Endothelial cell of umbilical vein (primary cell): ENCODE measurements at regions not wholly inside any gene's neighbourhood (a gene's known extent, or its start where the extent isn't known, plus 50 kb on each side); places are given as distances from the start of the nearest gene placed in this dataset.

Source experiments
- BruUV-seq: library from RNA; stranded (reverse); fragments of 400-500 nt; replicated peaks from 2 replicates; lab custom pipeline; 2021; lab: Mats Ljungman, UMichigan
- CTCF ChIA-PET: fragments of 300-600, 350-600 bp; sonication (Branson Sonifier 250); formaldehyde crosslinking; loops from one replicate; lab custom pipeline; 2021; ENCODE audit warnings: antibody characterized with exemption, inconsistent platforms; lab: Charles Lee
- POLR2A ChIA-PET: fragments of 300-600, 350-600 bp; sonication (Branson Sonifier 250); formaldehyde crosslinking; loops from one replicate; lab custom pipeline; 2021; ENCODE audit warnings: antibody characterized with exemption, inconsistent platforms; lab: Charles Lee
- DNase-seq: peaks from one replicate; pipeline ENCODE4 v3.0.0-alpha.2; 2011; ENCODE audit warnings: low read depth, low spot score
- FAIRE-seq: peaks from 2 replicates; lab custom pipeline; 2011; peaks lifted over from hg19 to GRCh38; lab: Jason Lieb, UNC
- H2AFZ ChIP-seq: 2 replicates; pipeline ENCODE4 v1.6.0; 2012; ENCODE audit warnings: low read depth, low read length, control low read depth, inconsistent platforms
- H3K27ac ChIP-seq: 2 replicates; pipeline ENCODE4 v1.5.1; 2011; ENCODE audit warnings: low read depth, mild to moderate bottlenecking, control low read depth, low read length, moderate library complexity; ENCODE audit not compliant: insufficient read depth
- H3K27me3 ChIP-seq, 2 experiments: 2 replicates each; pipeline versions ENCODE4 v1.6.0 to v1.6.1; 2011; ENCODE audit warnings: low read length in 2 of 2, mixed read lengths in 1 of 2; ENCODE audit not compliant: control insufficient read depth in 2 of 2, insufficient read depth in 2 of 2
- H3K36me3 ChIP-seq, 2 experiments: 2 replicates in 1 of 2; 3 replicates in 1 of 2; pipeline ENCODE4 v1.5.1; 2011; ENCODE audit warnings: low read length in 2 of 2, mild to moderate bottlenecking in 1 of 2, moderate library complexity in 1 of 2; ENCODE audit not compliant: control insufficient read depth in 2 of 2, insufficient read depth in 2 of 2; ENCODE audit errors: extremely low read depth in 1 of 2
- H3K4me1 ChIP-seq: 3 replicates; pipeline ENCODE4 v1.5.1; 2011; ENCODE audit warnings: mild to moderate bottlenecking, low read length; ENCODE audit not compliant: control insufficient read depth, insufficient read depth; ENCODE audit errors: extremely low read depth
- H3K4me2 ChIP-seq: 2 replicates; pipeline ENCODE4 v1.6.1; 2011; ENCODE audit warnings: low read length, control low read depth, mixed read lengths; ENCODE audit not compliant: insufficient read depth
- H3K4me3 ChIP-seq, 3 experiments: fragments of 200-600 bp in 1 of 3; sonication (generic), shearing (Covaris generic) in 1 of 3; replicated peaks in 1 of 3; 2 replicates each; pipeline ENCODE4 v1.5.1; 2011 to 2016; ENCODE audit warnings: control low read depth in 3 of 3, low read length in 3 of 3, mild to moderate bottlenecking in 2 of 3, inconsistent platforms in 1 of 3, low read depth in 1 of 3, moderate library complexity in 1 of 3; ENCODE audit not compliant: insufficient read depth in 1 of 3
- H3K79me2 ChIP-seq: 2 replicates; pipeline ENCODE4 v1.6.0; 2012; ENCODE audit warnings: low read length, inconsistent platforms; ENCODE audit not compliant: control insufficient read depth, insufficient read depth
- H3K9ac ChIP-seq: replicated peaks from 2 replicates; pipeline ENCODE3; 2011; ENCODE audit warnings: low read length, control low read depth; ENCODE audit not compliant: insufficient read depth; ENCODE audit errors: extremely low read depth
- H3K9me1 ChIP-seq: replicated peaks from 3 replicates; pipeline ENCODE4 v1.6.0; 2011; ENCODE audit warnings: mild to moderate bottlenecking, low read length; ENCODE audit not compliant: control insufficient read depth, insufficient read depth; ENCODE audit errors: extremely low read depth
- H3K9me3 ChIP-seq: replicated peaks from 2 replicates; pipeline ENCODE4 v1.5.1; 2012; ENCODE audit warnings: low read length, inconsistent platforms; ENCODE audit not compliant: control insufficient read depth, insufficient read depth
- H4K20me1 ChIP-seq: replicated peaks from 2 replicates; pipeline ENCODE3; 2011; ENCODE audit warnings: mild to moderate bottlenecking, low read length; ENCODE audit not compliant: control insufficient read depth, insufficient read depth; ENCODE audit errors: extremely low read depth
- CTCF ChIP-seq, 2 donors: IDR thresholded peaks; 1 replicate in 1 of 2; 2 replicates in 1 of 2; pipeline ENCODE4 v1.5.1; 2011; ENCODE audit warnings: low read length in 2 of 2, mild to moderate bottlenecking in 2 of 2, moderate library complexity in 2 of 2, control low read depth in 1 of 2, inconsistent platforms in 1 of 2, low read depth in 1 of 2; ENCODE audit not compliant: insufficient read depth in 1 of 2; ENCODE audit errors: extremely low read depth in 1 of 2
- EZH2 ChIP-seq: IDR thresholded peaks from 2 replicates; pipeline ENCODE4 v1.6.1; 2012; ENCODE audit warnings: borderline replicate concordance, low read depth, mild to moderate bottlenecking, moderate library complexity, low read length, inconsistent platforms; ENCODE audit not compliant: severe bottlenecking
- FOS ChIP-seq: IDR thresholded peaks from 2 replicates; pipeline ENCODE4 v1.6.1; 2011; ENCODE audit warnings: mild to moderate bottlenecking, low read length, moderate library complexity, borderline replicate concordance; ENCODE audit not compliant: insufficient read depth
- GATA2 ChIP-seq: IDR thresholded peaks from 2 replicates; pipeline ENCODE4 v1.7.0; 2011; ENCODE audit warnings: low read depth, mild to moderate bottlenecking, moderate library complexity, mixed read lengths, low read length; ENCODE audit not compliant: insufficient read length, insufficient read depth
- JUN ChIP-seq: IDR thresholded peaks from 2 replicates; pipeline ENCODE4 v1.6.1; 2011; ENCODE audit warnings: borderline replicate concordance, low read depth; ENCODE audit not compliant: insufficient read length, insufficient read depth
- MAX ChIP-seq: IDR thresholded peaks from 2 replicates; pipeline ENCODE4 v1.6.1; 2011; ENCODE audit not compliant: insufficient read depth, insufficient read length
- MYC ChIP-seq: IDR thresholded peaks from one replicate; pipeline ENCODE4 v1.6.1; 2011; ENCODE audit warnings: mild to moderate bottlenecking, low read depth, low read length
- POLR2A ChIP-seq: IDR thresholded peaks from 2 replicates; pipeline ENCODE4 v1.6.1; 2012; ENCODE audit warnings: low read depth, mild to moderate bottlenecking, control low read depth, low read length
- POLR2AphosphoS5 ChIP-seq: IDR thresholded peaks from 2 replicates; pipeline ENCODE4 v1.6.1; 2012; ENCODE audit warnings: low read depth, mild to moderate bottlenecking, control low read depth, low read length, moderate library complexity; ENCODE audit not compliant: insufficient read depth
- dilution Hi-C: fragments of 300-500 bp; cut with MboI; formaldehyde crosslinking; loops from one replicate; pipeline ENCODE4 v1.15.0; 2019; ENCODE audit warnings: low sequenced_read_pairs; ENCODE audit not compliant: extremely low pct_ligation_motif_present
- intact Hi-C: fragments of 100-400 bp; cut with micrococcal nuclease; formaldehyde crosslinking; loops from one replicate; pipeline ENCODE4 v1.10.0; 2022

- Histone ChIP-seq H3K27ac (no peak overlapping the region), H3K9me1 (no peaks in the 10 kb centered on the region), H3K79me2 (no peaks in the 10 kb centered on the region), H3K9me3 (no peaks in the 10 kb centered on the region), H3K36me3 (no peaks in the 10 kb centered on the region), H3K4me1 (no peaks in the 10 kb centered on the region), H3K4me2 (no peak overlapping the region), H3K27me3 (peaks cover 0 to 2% of the 10 kb centered on the region in 2 experiments), H3K9ac (no peak overlapping the region), H4K20me1 (no peaks in the 10 kb centered on the region), H3K4me3 (no peak overlapping the region), H2AFZ (no peak overlapping the region)
- intact Hi-C loops: no loop called here
- BruUV-seq: no TSS peak
- CTCF ChIA-PET: interaction anchor here (0.8 kb wide), 1 partner anchor 148 kb away, joined by 3 read pairs; no protein-coding TSS in a partner anchor
- dilution Hi-C loops: no loop called here
- DNase-seq: no peak
- TF ChIP-seq MAX (no peak), FOS (no peak), CTCF (IDR thresholded peaks at IDR 0.05; ENCODE audit: extremely low read depth in 1 of 2, insufficient read depth in 1 of 2, low read depth in 1 of 2, low read length in 2 of 2) (no peak), POLR2A (no peak), EZH2 (no peak), MYC (no peak), GATA2 (no peak), JUN (no peak), POLR2AphosphoS5 (no peak)
- POLR2A ChIA-PET: no interaction called here
- no peak for FAIRE-seq
These were observed 396.1 kb upstream of the SULF2 start for GRCh38 chr20:48181261-48181935.
